Ishikawa (cell line): ENCODE measurements at regions not wholly inside any gene's neighbourhood (a gene's known extent, or its start where the extent isn't known, plus 50 kb on each side); places are given as distances from the start of the nearest gene placed in this dataset.

Source experiments
- EP300 ChIP-seq: IDR thresholded peaks from 2 replicates; pipeline ENCODE4 v1.6.1; 2012; ENCODE audit warnings: borderline replicate concordance
- TEAD4 ChIP-seq: IDR thresholded peaks from 2 replicates; pipeline ENCODE4 v1.6.1; 2012
- YY1 ChIP-seq: IDR thresholded peaks from 2 replicates; pipeline ENCODE4 v1.6.1; 2012; ENCODE audit warnings: low read depth
- TF ChIP-seq, protein P1 (sequence below): IDR thresholded peaks from 2 replicates; pipeline ENCODE4 v1.6.1; 2012; ENCODE audit warnings: low read depth, mild to moderate bottlenecking

DNA sequence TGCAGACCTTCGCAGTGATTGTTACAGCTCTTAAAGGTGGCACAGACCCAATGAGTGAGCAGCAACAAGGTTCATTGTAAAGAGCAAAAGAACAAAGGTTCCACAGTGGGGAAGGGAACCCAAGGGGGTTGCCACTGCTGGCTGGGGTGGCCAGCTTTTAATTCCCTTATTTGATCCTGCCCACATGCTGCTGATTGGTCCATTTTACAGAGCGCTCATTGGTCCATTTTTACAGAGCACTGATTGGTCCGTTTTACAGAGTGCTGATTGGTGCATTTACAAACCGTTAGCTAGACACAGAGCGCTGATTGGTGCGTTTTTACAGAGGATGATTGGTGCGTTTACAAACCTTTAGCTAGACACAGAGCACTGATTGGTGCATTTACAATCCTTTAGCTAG, 360.6 kb upstream of the DAB2 start:
- TF ChIP-seq YY1 (no peak), TEAD4 (no peak), EP300 (no peak)
- TF ChIP-seq, protein P1, sequence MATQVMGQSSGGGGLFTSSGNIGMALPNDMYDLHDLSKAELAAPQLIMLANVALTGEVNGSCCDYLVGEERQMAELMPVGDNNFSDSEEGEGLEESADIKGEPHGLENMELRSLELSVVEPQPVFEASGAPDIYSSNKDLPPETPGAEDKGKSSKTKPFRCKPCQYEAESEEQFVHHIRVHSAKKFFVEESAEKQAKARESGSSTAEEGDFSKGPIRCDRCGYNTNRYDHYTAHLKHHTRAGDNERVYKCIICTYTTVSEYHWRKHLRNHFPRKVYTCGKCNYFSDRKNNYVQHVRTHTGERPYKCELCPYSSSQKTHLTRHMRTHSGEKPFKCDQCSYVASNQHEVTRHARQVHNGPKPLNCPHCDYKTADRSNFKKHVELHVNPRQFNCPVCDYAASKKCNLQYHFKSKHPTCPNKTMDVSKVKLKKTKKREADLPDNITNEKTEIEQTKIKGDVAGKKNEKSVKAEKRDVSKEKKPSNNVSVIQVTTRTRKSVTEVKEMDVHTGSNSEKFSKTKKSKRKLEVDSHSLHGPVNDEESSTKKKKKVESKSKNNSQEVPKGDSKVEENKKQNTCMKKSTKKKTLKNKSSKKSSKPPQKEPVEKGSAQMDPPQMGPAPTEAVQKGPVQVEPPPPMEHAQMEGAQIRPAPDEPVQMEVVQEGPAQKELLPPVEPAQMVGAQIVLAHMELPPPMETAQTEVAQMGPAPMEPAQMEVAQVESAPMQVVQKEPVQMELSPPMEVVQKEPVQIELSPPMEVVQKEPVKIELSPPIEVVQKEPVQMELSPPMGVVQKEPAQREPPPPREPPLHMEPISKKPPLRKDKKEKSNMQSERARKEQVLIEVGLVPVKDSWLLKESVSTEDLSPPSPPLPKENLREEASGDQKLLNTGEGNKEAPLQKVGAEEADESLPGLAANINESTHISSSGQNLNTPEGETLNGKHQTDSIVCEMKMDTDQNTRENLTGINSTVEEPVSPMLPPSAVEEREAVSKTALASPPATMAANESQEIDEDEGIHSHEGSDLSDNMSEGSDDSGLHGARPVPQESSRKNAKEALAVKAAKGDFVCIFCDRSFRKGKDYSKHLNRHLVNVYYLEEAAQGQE: no peak
